HG02763 (cell line): ENCODE measurements at regions not wholly inside any gene's neighbourhood (a gene's known extent, or its start where the extent isn't known, plus 50 kb on each side); places are given as distances from the start of the nearest gene placed in this dataset.
"Not testable (repeated sequence)": the region's sequence is repeated elsewhere in the genome, so short reads cannot be mapped to it uniquely, and the experiment has no call there.

Source experiments
- ATAC-seq: cut with Tn5 transposase; IDR thresholded peaks from one replicate; pipeline ENCODE4 v1.9.1; 2021; ENCODE audit warnings: mild to moderate bottlenecking, moderate library complexity; ENCODE audit not compliant: unreplicated experiment

- no peak for ATAC-seq
Observed at GRCh38 chr2:84057917-84058560, 401.0 kb downstream of the SUCLG1 start.

DNA sequence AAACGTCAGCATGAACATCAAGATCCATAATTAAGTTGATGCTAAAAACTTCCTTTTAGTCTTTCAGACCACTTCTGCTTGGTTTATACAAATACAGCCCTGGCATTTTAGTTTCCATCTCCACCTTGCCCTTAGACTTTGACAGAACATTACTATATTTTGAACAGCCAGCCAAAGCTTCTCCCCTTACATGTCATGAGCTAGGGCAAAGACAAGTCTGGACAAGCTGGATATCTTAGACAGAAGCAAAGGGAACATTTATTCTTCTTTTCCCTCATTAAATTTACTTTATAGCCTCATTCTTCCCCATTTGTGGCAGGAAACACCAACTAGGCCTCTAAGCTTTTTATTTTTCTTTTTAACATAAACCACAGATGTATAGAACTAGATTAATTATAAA lies 403.3 kb downstream of the SUCLG1 start:
- no peak for ATAC-seq

GRCh38 chr2:84054577-84054976 lies 404.5 kb downstream of the SUCLG1 start:
- ATAC-seq: not testable (repeated sequence)

- no peak for ATAC-seq
Observed at GRCh38 chr2:84052913-84053312, 406.2 kb downstream of the SUCLG1 start.

GRCh38 chr2:84052043-84052442 lies 407.0 kb downstream of the SUCLG1 start:
- no peak for ATAC-seq

DNA sequence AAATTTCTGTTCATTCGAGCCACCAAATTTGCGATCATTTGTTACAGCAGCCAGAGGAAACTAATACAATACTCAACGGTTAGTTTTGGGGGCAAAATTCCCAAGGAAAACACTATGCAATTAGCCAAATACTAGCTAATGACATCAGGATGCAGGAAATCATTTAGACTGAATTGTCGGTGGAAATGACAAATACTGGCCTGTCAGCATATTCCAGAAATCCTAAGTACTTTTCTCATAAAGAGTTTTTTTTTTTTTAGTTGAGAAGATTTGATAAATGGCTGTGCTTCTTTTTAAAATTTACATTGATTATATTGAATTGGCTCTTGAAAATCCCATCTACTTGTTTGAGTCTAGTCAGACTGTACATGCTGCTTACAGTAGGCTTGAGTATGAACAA lies 410.1 kb downstream of the SUCLG1 start:
- no peak for ATAC-seq

DNA sequence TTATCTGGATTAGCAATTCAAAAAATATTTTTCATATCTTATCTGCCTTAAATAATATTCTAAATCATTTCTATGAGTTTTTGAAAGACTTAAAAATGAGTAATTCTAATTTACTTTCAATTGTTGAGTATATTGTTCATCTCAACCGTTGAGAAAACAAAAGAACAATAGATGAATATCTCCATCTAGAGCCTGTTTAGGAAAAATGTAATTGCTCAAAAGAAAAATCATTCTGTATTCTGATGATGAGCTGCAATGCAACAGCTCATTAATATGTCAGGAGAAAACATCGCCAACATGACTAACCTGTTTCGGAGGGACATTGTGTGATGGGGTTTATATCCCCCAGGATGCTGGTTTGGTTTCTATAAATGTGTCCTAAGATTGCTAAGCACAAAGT lies 417.6 kb downstream of the SUCLG1 start:
- no peak for ATAC-seq

DNA sequence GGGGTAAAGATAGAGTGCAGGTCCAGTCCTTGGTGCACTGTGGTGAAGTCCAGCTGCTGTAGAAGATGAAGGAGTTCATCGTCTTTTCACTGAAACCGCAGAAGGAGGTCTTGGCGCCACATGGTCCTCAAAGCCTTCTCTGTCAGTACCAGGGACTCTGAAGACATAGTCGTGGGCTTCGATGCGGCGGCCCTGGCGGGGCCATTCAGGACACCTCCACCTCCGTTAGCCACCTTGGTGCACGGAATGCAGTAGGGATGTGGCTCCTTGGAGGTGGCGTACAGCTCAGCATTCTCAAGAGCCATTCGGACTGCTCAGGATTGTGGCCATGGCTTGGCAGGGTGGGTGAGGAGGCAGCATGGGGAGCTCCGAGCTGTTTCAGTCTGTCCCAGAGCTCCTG lies 418.8 kb downstream of the SUCLG1 start:
- ATAC-seq: no peak

DNA sequence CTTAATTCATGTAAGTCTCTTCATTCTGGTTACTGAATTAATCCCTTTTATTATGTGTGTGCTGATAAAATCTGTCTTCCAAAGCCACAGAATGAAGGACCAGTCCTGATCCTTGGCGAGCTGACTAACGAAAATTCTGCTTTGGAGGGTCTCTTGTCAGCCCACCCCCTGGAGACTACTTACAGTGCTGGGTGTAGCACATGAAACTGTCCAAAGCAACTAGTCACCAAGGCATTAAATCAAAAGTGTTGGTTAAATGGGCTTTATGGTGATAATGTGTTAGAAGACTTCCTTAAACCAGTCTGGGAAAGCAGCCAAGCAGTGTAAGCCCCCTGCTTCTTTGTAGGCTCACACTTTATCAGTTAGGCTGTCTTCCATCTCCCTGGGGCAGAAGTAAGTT lies 420.2 kb downstream of the SUCLG1 start:
- ATAC-seq: no peak

GRCh38 chr2:84033347-84033974 lies 425.6 kb downstream of the SUCLG1 start:
- ATAC-seq: no peak

DNA sequence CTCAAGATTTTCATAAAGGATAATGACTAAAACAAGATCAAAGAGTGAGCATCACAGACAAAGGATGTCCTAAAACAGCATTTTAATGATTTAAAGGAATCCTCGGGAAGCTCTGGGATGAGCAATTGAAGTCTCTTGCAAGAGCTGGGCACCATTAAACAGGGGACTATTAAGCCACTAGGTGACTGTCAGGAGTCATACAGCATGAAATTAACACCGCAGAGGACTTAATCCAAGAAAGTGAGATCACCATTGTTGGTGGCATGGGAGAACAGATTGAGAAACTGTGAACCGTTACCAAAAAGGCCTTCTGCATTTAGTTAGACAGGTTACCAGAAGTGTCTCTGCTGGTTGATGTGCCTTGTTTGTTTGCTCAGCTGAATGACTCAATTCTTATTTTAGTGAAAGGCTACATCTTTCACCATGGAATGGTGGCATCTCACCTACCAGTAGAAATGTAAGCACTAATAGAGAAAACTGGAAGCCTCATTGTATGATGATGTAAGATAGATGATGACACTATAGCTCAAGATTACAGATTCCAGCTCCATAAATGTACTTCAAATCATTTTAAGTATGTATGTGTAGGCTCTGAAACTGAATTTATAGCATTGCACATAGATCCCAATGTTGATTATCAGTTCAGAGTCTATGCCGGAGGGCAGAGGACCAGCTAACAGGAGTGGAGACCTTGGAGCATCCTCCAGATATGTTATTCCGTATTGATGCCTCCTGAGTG lies 427.6 kb downstream of the SUCLG1 start:
- no peak for ATAC-seq

DNA sequence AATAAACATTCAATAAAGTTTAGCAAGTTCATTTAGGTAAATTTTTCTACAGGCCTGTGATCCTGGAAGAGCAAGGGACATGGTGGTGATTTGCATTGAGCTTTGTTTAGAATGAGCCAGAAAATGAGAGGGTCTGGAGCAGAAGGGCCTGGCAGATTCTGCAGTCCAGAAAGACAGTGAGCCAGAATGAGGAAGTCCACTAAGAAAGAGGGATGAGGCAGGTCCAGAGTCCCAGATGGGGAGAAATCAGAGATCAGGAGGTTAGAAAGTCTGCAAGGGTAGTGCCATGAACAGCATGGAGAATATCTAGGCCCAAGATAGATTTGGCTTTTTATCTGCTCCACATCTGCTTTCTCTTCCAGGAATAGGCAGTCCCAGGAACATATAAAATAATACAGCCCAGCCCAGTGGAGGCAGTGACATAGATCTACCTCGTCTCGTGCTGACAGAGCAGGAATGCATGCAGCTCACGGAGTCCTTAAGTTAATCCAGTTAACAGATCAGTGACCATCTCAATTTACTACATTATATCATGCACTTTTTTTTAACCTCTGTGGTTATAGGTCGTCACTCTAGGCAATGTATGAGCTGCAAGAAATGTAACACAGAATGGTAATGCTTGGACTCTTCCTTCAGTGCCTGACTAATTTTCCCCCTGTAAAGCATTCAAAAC lies 429.0 kb downstream of the SUCLG1 start:
- ATAC-seq: no peak

DNA sequence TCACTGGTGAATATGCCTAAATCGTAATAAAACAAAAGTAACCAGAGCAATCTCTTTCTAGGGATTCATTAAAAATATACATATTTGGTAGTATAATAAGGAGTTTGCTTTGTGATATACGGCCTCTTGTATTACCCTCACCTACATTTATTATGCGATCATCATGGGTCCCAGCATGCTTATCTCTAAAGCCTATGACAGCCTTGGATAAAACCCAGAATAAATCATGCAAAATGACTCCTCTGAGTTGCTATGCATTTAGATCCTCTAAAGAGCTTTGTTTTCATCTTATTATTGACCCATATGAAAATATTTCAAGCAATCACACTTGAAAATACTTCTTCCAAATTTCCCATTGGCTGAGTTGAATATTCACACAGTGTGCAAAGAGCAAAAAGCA lies 432.3 kb downstream of the SUCLG1 start:
- no peak for ATAC-seq

DNA sequence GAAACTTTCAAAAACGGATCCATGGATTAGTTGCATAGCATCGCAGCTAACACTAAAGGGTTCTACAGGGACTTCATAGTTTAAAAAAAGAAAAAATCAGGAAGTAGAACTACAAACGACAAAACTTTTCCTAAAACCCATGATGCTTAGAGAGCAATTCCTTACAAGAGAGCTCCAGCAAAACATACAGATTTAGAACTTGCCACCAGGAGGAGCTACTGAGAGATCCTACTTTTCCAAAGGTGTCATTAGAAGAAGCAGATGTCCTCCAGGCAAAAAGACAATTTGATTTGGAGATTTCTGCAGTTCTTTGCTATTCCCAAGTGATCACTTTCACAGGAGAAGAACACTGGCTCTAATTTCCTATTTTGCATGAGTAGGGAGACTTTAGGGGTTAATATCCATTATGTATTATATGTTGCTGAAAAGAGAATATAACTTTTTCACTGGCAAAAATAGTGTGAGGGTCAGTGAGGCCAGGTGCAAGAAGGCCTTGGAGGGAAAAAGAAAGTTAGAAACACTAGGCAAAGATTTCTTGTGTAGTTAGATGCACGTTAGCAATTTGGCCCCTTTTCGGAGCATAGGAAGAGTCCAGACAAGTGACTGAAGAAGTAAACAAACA lies 436.2 kb downstream of the SUCLG1 start:
- peak; percentile 47 for ATAC-seq

- ATAC-seq: no peak
Observed at GRCh38 chr2:84017010-84017409, 442.1 kb downstream of the SUCLG1 start.

- no peak for ATAC-seq
Observed at GRCh38 chr2:84016183-84016582, 442.9 kb downstream of the SUCLG1 start.

GRCh38 chr2:83997889-83998288 lies 461.2 kb downstream of the SUCLG1 start:
- no peak for ATAC-seq

- no peak for ATAC-seq
Observed at GRCh38 chr2:83994633-83995179, 464.4 kb downstream of the SUCLG1 start.

- no peak for ATAC-seq
Observed at GRCh38 chr2:83993873-83994632, 465.0 kb downstream of the SUCLG1 start.

GRCh38 chr2:83991992-83992391 lies 467.1 kb downstream of the SUCLG1 start:
- no peak for ATAC-seq
